ENCODE measurements at regions not wholly inside any gene's neighbourhood (a gene's known extent, or its start where the extent isn't known, plus 50 kb on each side); places are given as distances from the start of the nearest gene placed in this dataset.

DNA sequence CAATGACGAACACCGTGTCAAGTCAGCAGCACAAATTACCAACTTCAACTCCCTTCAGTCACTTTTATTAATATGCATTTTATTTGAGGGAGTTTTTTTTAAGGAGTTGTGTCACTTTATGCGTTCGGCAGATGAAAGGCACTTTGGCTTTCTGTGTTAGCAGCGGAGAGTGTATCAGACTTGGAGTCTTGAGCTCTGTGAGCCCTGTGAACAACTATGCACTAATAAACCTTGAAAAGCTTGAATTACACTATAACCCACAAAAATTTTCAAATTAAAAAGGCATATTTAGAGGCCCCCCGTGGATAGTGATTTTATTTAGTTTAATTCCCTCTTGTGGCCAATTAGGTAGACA, 335.3 kb upstream of the NT5E start:
- Histone ChIP-seq H3K27me3 (ENCODE audit: control insufficient read depth in 2 of 2, insufficient read depth in 1 of 2, low read length in 1 of 2) (no peaks in the 10 kb centered on the region), H3K27ac (ENCODE audit: low read depth in 1 of 2, low read length in 1 of 2) (no peak overlapping the region), H3K4me3 (ENCODE audit: low read length in 2 of 2) (no peak overlapping the region), H3K9me3 (ENCODE audit: control insufficient read depth in 2 of 2, insufficient read depth in 1 of 2, low read length in 1 of 2) (no peaks in the 10 kb centered on the region), H3K36me3 (ENCODE audit: control insufficient read depth in 2 of 2, insufficient read depth in 2 of 2, low read length in 1 of 2) (no peaks in the 10 kb centered on the region), H3K4me1 (ENCODE audit: control insufficient read depth in 2 of 2, insufficient read depth in 2 of 2, low read length in 2 of 2) (no peaks in the 10 kb centered on the region)
- WGBS: 93% methylated on average over 6 of the region's 6 CpGs
- no peak for DNase-seq (ENCODE audit: low read depth in 6 of 9, low spot score in 9 of 9)

- Histone ChIP-seq H3K4me3 (ENCODE audit: low read length in 2 of 2) (no peak overlapping the region), H3K27ac (ENCODE audit: low read depth in 1 of 2, low read length in 1 of 2) (no peak overlapping the region), H3K36me3 (ENCODE audit: control insufficient read depth in 2 of 2, insufficient read depth in 2 of 2, low read length in 1 of 2) (no peaks in the 10 kb centered on the region), H3K4me1 (ENCODE audit: control insufficient read depth in 2 of 2, insufficient read depth in 2 of 2, low read length in 2 of 2) (no peaks in the 10 kb centered on the region), H3K27me3 (ENCODE audit: control insufficient read depth in 2 of 2, insufficient read depth in 1 of 2, low read length in 1 of 2) (no peaks in the 10 kb centered on the region), H3K9me3 (ENCODE audit: control insufficient read depth in 2 of 2, insufficient read depth in 1 of 2, low read length in 1 of 2) (no peaks in the 10 kb centered on the region)
- DNase-seq (ENCODE audit: low read depth in 6 of 9, low spot score in 9 of 9): no peak
- WGBS: 91% methylated on average over 21 of the region's 21 CpGs
These were observed 335.8 kb upstream of the NT5E start for GRCh38 chr6:85113934-85114580.

GRCh38 chr6:85112540-85112939, 337.3 kb upstream of the NT5E start:
- 85% methylated on average over 1 of the region's 1 CpG for WGBS
- Histone ChIP-seq H3K9me3 (ENCODE audit: control insufficient read depth in 2 of 2, insufficient read depth in 1 of 2, low read length in 1 of 2) (no peaks in the 10 kb centered on the region), H3K36me3 (ENCODE audit: control insufficient read depth in 2 of 2, insufficient read depth in 2 of 2, low read length in 1 of 2) (no peaks in the 10 kb centered on the region), H3K4me1 (ENCODE audit: control insufficient read depth in 2 of 2, insufficient read depth in 2 of 2, low read length in 2 of 2) (no peaks in the 10 kb centered on the region), H3K4me3 (ENCODE audit: low read length in 2 of 2) (no peak overlapping the region), H3K27me3 (ENCODE audit: control insufficient read depth in 2 of 2, insufficient read depth in 1 of 2, low read length in 1 of 2) (no peaks in the 10 kb centered on the region), H3K27ac (ENCODE audit: low read depth in 1 of 2, low read length in 1 of 2) (no peak overlapping the region)
- no peak for DNase-seq (ENCODE audit: low read depth in 6 of 9, low spot score in 9 of 9)

GRCh38 chr6:85111481-85112011, 338.3 kb upstream of the NT5E start:
- WGBS: 85% methylated on average over 8 of the region's 8 CpGs
- Histone ChIP-seq H3K27ac (ENCODE audit: low read depth in 1 of 2, low read length in 1 of 2) (no peak overlapping the region), H3K4me1 (ENCODE audit: control insufficient read depth in 2 of 2, insufficient read depth in 2 of 2, low read length in 2 of 2) (no peaks in the 10 kb centered on the region), H3K9me3 (ENCODE audit: control insufficient read depth in 2 of 2, insufficient read depth in 1 of 2, low read length in 1 of 2) (no peaks in the 10 kb centered on the region), H3K4me3 (ENCODE audit: low read length in 2 of 2) (no peak overlapping the region), H3K27me3 (ENCODE audit: control insufficient read depth in 2 of 2, insufficient read depth in 1 of 2, low read length in 1 of 2) (no peaks in the 10 kb centered on the region), H3K36me3 (ENCODE audit: control insufficient read depth in 2 of 2, insufficient read depth in 2 of 2, low read length in 1 of 2) (no peaks in the 10 kb centered on the region)
- no peak for DNase-seq (ENCODE audit: low read depth in 6 of 9, low spot score in 9 of 9)

DNA sequence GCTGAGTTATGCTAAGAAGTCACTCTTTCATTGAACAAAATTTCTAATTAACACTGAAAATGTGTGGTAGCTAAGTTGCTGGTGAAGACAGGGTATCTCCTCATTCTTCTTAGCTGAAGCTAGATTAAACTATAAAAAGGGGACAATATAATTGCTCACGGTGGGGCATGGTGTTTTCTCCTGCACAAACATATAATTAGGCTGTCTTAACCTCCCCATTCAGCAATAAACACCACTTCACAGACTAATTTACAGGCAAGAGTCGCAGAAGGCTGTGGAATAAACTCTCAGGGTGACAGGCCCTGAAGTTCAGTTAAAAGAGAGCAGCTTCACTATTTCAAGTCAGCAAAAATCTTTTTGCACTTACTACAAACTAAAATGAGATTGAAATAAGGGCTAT, 338.9 kb upstream of the NT5E start:
- 70% methylated on average over 2 of the region's 2 CpGs for WGBS
- no peak for DNase-seq (ENCODE audit: low read depth in 6 of 9, low spot score in 9 of 9)

GRCh38 chr6:85107701-85108100, 342.2 kb upstream of the NT5E start:
- Histone ChIP-seq H3K9me3 (ENCODE audit: control insufficient read depth in 2 of 2, insufficient read depth in 1 of 2, low read length in 1 of 2) (no peaks in the 10 kb centered on the region), H3K4me3 (ENCODE audit: low read length in 2 of 2) (no peak overlapping the region), H3K27ac (ENCODE audit: low read depth in 1 of 2, low read length in 1 of 2) (no peak overlapping the region), H3K36me3 (ENCODE audit: control insufficient read depth in 2 of 2, insufficient read depth in 2 of 2, low read length in 1 of 2) (no peaks in the 10 kb centered on the region), H3K27me3 (ENCODE audit: control insufficient read depth in 2 of 2, insufficient read depth in 1 of 2, low read length in 1 of 2) (no peaks in the 10 kb centered on the region), H3K4me1 (ENCODE audit: control insufficient read depth in 2 of 2, insufficient read depth in 2 of 2, low read length in 2 of 2) (no peaks in the 10 kb centered on the region)
- DNase-seq (ENCODE audit: low read depth in 6 of 9, low spot score in 9 of 9): no peak
- WGBS: 82% methylated on average over 1 of the region's 1 CpG

More for the DNA sequence above, 338.9 kb upstream of the NT5E start:
- H3K9me3 ChIP-seq (ENCODE audit: control insufficient read depth in 2 of 2, insufficient read depth in 1 of 2, low read length in 1 of 2): no peaks in the 10 kb centered on the region
- H3K36me3 ChIP-seq (ENCODE audit: control insufficient read depth in 2 of 2, insufficient read depth in 2 of 2, low read length in 1 of 2): no peaks in the 10 kb centered on the region
- no peak overlapping the region for H3K27ac ChIP-seq (ENCODE audit: low read depth in 1 of 2, low read length in 1 of 2)
- no peak overlapping the region for H3K4me3 ChIP-seq (ENCODE audit: low read length in 2 of 2)
- H3K4me1 ChIP-seq (ENCODE audit: control insufficient read depth in 2 of 2, insufficient read depth in 2 of 2, low read length in 2 of 2): no peaks in the 10 kb centered on the region
- no peaks in the 10 kb centered on the region for H3K27me3 ChIP-seq (ENCODE audit: control insufficient read depth in 2 of 2, insufficient read depth in 1 of 2, low read length in 1 of 2)

DNA sequence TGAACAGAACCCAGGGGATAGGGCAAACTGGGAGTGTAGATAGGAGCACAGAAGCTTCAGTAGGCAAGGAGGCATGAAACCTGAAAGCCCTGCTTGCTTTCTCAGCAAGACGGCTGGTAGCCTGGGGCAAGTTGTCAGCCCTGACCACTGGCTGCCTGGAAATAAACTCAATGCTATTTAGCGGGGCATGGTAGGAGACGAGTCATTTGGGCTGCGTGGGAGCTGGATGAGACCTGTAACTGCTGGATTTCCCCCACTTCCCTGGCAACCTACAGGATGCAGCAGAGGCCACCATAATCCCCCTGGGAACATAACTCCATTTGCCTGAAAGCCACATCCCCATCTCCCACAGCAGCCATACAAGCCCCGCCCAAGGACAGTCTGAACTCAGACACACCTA, 332.6 kb upstream of the TBX18 start:
- Histone ChIP-seq H3K27ac (ENCODE audit: low read depth in 1 of 2, low read length in 1 of 2) (no peak overlapping the region), H3K4me1 (ENCODE audit: control insufficient read depth in 2 of 2, insufficient read depth in 2 of 2, low read length in 2 of 2) (no peaks in the 10 kb centered on the region), H3K4me3 (ENCODE audit: low read length in 2 of 2) (no peak overlapping the region), H3K9me3 (ENCODE audit: control insufficient read depth in 2 of 2, insufficient read depth in 1 of 2, low read length in 1 of 2) (peaks cover 0 to 2% of the 10 kb centered on the region in 2 donors), H3K36me3 (ENCODE audit: control insufficient read depth in 2 of 2, insufficient read depth in 2 of 2, low read length in 1 of 2) (no peaks in the 10 kb centered on the region), H3K27me3 (ENCODE audit: control insufficient read depth in 2 of 2, insufficient read depth in 1 of 2, low read length in 1 of 2) (no peaks in the 10 kb centered on the region)
- DNase-seq (ENCODE audit: low read depth in 6 of 9, low spot score in 9 of 9): no peak
- 96% methylated on average over 5 of the region's 5 CpGs for WGBS

DNA sequence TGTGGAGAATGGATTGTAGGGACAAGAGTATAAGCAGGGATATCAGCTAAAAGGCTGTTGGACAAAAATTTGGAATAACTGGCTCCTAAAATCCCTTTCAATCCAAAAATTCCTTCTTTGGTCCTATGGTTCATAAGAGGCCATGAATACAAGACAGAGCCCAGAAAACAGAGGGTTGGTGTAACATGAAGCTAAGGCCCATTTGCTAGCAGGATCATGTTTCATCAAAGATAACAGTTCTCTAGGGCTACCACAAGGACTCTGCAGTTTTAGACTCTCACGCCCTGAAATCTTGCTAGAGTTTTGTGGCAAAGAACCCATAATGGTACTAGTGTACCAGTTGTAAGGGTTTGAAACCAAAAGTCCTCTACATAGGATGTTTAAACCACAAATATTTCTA, 327.8 kb upstream of the TBX18 start:
- DNase-seq (ENCODE audit: low read depth in 6 of 9, low spot score in 9 of 9): no peak
- H3K27me3 ChIP-seq (ENCODE audit: control insufficient read depth in 2 of 2, insufficient read depth in 1 of 2, low read length in 1 of 2): no peaks in the 10 kb centered on the region
- H3K4me3 ChIP-seq (ENCODE audit: low read length in 2 of 2): no peak overlapping the region
- WGBS: 74% methylated on average over 1 of the region's 1 CpG
- no peaks in the 10 kb centered on the region for H3K36me3 ChIP-seq (ENCODE audit: control insufficient read depth in 2 of 2, insufficient read depth in 2 of 2, low read length in 1 of 2)
- no peaks in the 10 kb centered on the region for H3K4me1 ChIP-seq (ENCODE audit: control insufficient read depth in 2 of 2, insufficient read depth in 2 of 2, low read length in 2 of 2)
- H3K9me3 ChIP-seq (ENCODE audit: control insufficient read depth in 2 of 2, insufficient read depth in 1 of 2, low read length in 1 of 2): peaks cover 0 to 2% of the 10 kb centered on the region in 2 donors
- no peak overlapping the region for H3K27ac ChIP-seq (ENCODE audit: low read depth in 1 of 2, low read length in 1 of 2)

DNA sequence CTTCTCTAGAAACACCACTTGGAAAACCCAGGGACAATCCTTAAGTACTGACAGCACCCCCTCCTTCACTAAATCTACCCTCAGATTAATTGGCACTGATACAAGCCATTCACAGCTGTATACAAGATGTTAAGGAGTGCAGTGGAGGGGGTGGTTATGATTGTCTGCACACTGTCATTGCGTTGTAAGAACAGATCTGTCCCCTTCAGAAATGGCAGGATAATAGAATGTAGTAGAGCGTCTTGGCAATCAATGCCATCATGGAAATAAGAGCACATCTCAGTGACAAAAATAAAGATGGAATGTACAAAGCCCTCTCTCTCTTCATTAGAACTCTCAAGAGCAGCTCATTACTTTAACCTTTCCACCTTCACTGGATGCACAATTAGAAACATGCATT, 324.9 kb upstream of the TBX18 start:
- H3K4me1 ChIP-seq (ENCODE audit: control insufficient read depth in 2 of 2, insufficient read depth in 2 of 2, low read length in 2 of 2): no peaks in the 10 kb centered on the region
- H3K9me3 ChIP-seq (ENCODE audit: control insufficient read depth in 2 of 2, insufficient read depth in 1 of 2, low read length in 1 of 2): no peaks in the 10 kb centered on the region
- no peak overlapping the region for H3K4me3 ChIP-seq (ENCODE audit: low read length in 2 of 2)
- no peak overlapping the region for H3K27ac ChIP-seq (ENCODE audit: low read depth in 1 of 2, low read length in 1 of 2)
- WGBS: 97% methylated on average over 2 of the region's 2 CpGs
- H3K27me3 ChIP-seq (ENCODE audit: control insufficient read depth in 2 of 2, insufficient read depth in 1 of 2, low read length in 1 of 2): no peaks in the 10 kb centered on the region
- no peak for DNase-seq (ENCODE audit: low read depth in 6 of 9, low spot score in 9 of 9)
- no peaks in the 10 kb centered on the region for H3K36me3 ChIP-seq (ENCODE audit: control insufficient read depth in 2 of 2, insufficient read depth in 2 of 2, low read length in 1 of 2)
